Effector memory CD8-positive, alpha-beta T cell (primary cell): ENCODE measurements at regions not wholly inside any gene's neighbourhood (a gene's known extent, or its start where the extent isn't known, plus 50 kb on each side); places are given as distances from the start of the nearest gene placed in this dataset.

Experiments used
- ATAC-seq: fragments of 150-1000 bp; cut with Tn5 transposase; replicated peaks from 2 replicates; pipeline ENCODE4 v1.10.0; 2021; ENCODE audit warnings: mild to moderate bottlenecking, moderate library complexity
- DNase-seq, 3 experiments: peaks; one replicate each; pipeline ENCODE4 v3.0.0; 2021
- H3K27ac Mint-ChIP-seq, 2 donors: one replicate each; pipeline ENCODE4 v1.8.0; 2022; ENCODE audit warnings: mild to moderate bottlenecking in 2 of 2, mixed read lengths in 2 of 2, moderate library complexity in 2 of 2
- H3K27me3 Mint-ChIP-seq, 2 donors: one replicate each; pipeline ENCODE4 v1.8.0; 2022; ENCODE audit warnings: mixed read lengths in 2 of 2
- H3K36me3 Mint-ChIP-seq: one replicate; pipeline ENCODE4 v1.8.0; 2022; ENCODE audit warnings: mild to moderate bottlenecking, moderate library complexity, mixed read lengths; ENCODE audit not compliant: insufficient read depth
- H3K4me1 Mint-ChIP-seq, 2 donors: one replicate each; pipeline ENCODE4 v1.8.0; 2022; ENCODE audit warnings: low read depth in 2 of 2, mixed read lengths in 2 of 2
- H3K4me3 Mint-ChIP-seq, 2 donors: one replicate each; pipeline ENCODE4 v1.8.0; 2022; ENCODE audit warnings: mild to moderate bottlenecking in 2 of 2, mixed read lengths in 2 of 2, moderate library complexity in 2 of 2
- H3K9me3 Mint-ChIP-seq, 2 donors: one replicate each; pipeline ENCODE4 v1.8.0; 2022; ENCODE audit warnings: mixed read lengths in 2 of 2

GRCh38 chr16:74031551-74031950 lies 265.1 kb upstream of the PSMD7 start:
- no peak for ATAC-seq
- H3K27me3 Mint-ChIP-seq = no peaks in the 10 kb centered on the region
- no peak for DNase-seq
- no peak overlapping the region for H3K27ac Mint-ChIP-seq
- H3K9me3 Mint-ChIP-seq = no peaks in the 10 kb centered on the region
- H3K4me3 Mint-ChIP-seq = no peak overlapping the region
- H3K4me1 Mint-ChIP-seq = no peaks in the 10 kb centered on the region
- no peaks in the 10 kb centered on the region for H3K36me3 Mint-ChIP-seq

GRCh38 chr16:74030000-74030706 lies 266.5 kb upstream of the PSMD7 start:
- ATAC-seq (no peak), DNase-seq (no peak)
- Mint-ChIP-seq H3K9me3 (no peaks in the 10 kb centered on the region), H3K27ac (no peak overlapping the region), H3K36me3 (no peaks in the 10 kb centered on the region), H3K4me3 (no peak overlapping the region), H3K27me3 (no peaks in the 10 kb centered on the region), H3K4me1 (no peaks in the 10 kb centered on the region)

- DNase-seq = no peak
- Mint-ChIP-seq H3K4me3 (no peak overlapping the region), H3K27ac (no peak overlapping the region), H3K9me3 (no peaks in the 10 kb centered on the region), H3K27me3 (no peaks in the 10 kb centered on the region), H3K4me1 (no peaks in the 10 kb centered on the region), H3K36me3 (no peaks in the 10 kb centered on the region)
- ATAC-seq = no peak
These were observed 267.4 kb upstream of the PSMD7 start for GRCh38 chr16:74029115-74029792.

- Mint-ChIP-seq H3K4me3 (no peak overlapping the region), H3K27ac (no peak overlapping the region), H3K27me3 (no peaks in the 10 kb centered on the region), H3K4me1 (no peaks in the 10 kb centered on the region), H3K36me3 (no peaks in the 10 kb centered on the region), H3K9me3 (peaks cover 0 to 2% of the 10 kb centered on the region in 2 donors)
- ATAC-seq (no peak), DNase-seq (no peak)
These were observed 270.0 kb upstream of the PSMD7 start for GRCh38 chr16:74026373-74027281.

GRCh38 chr16:74024953-74025352 lies 271.7 kb upstream of the PSMD7 start:
- no peak overlapping the region for H3K4me3 Mint-ChIP-seq
- no peak overlapping the region for H3K27ac Mint-ChIP-seq
- DNase-seq = no peak
- no peaks in the 10 kb centered on the region for H3K27me3 Mint-ChIP-seq
- H3K4me1 Mint-ChIP-seq = no peaks in the 10 kb centered on the region
- ATAC-seq = no peak
- no peaks in the 10 kb centered on the region for H3K36me3 Mint-ChIP-seq
- peaks cover 0 to 2% of the 10 kb centered on the region in 2 donors for H3K9me3 Mint-ChIP-seq

GRCh38 chr16:74020095-74020670 lies 276.4 kb upstream of the PSMD7 start:
- no peak for DNase-seq
- Mint-ChIP-seq H3K4me1 (no peaks in the 10 kb centered on the region), H3K36me3 (no peaks in the 10 kb centered on the region), H3K27me3 (no peaks in the 10 kb centered on the region), H3K27ac (no peak overlapping the region), H3K9me3 (peaks cover 2 to 3% of the 10 kb centered on the region in 2 donors), H3K4me3 (no peak overlapping the region)
- ATAC-seq = no peak

GRCh38 chr16:74019612-74020011 lies 277.0 kb upstream of the PSMD7 start:
- Mint-ChIP-seq H3K9me3 (peaks cover 2 to 7% of the 10 kb centered on the region in 2 donors), H3K36me3 (no peaks in the 10 kb centered on the region), H3K27ac (no peak overlapping the region), H3K4me1 (no peaks in the 10 kb centered on the region), H3K4me3 (no peak overlapping the region), H3K27me3 (no peaks in the 10 kb centered on the region)
- DNase-seq (no peak), ATAC-seq (no peak)

GRCh38 chr16:74015953-74016352 lies 280.7 kb upstream of the PSMD7 start:
- no peak overlapping the region for H3K27ac Mint-ChIP-seq
- H3K9me3 Mint-ChIP-seq = peaks cover 4 to 7% of the 10 kb centered on the region in 2 donors
- ATAC-seq (no peak), DNase-seq (no peak)
- no peaks in the 10 kb centered on the region for H3K4me1 Mint-ChIP-seq
- no peaks in the 10 kb centered on the region for H3K27me3 Mint-ChIP-seq
- no peaks in the 10 kb centered on the region for H3K36me3 Mint-ChIP-seq
- H3K4me3 Mint-ChIP-seq = no peak overlapping the region

- ATAC-seq (no peak), DNase-seq (no peak)
- no peak overlapping the region for H3K27ac Mint-ChIP-seq
- no peaks in the 10 kb centered on the region for H3K36me3 Mint-ChIP-seq
- H3K4me3 Mint-ChIP-seq = no peak overlapping the region
- H3K27me3 Mint-ChIP-seq = no peaks in the 10 kb centered on the region
- H3K4me1 Mint-ChIP-seq = no peaks in the 10 kb centered on the region
- peaks cover 0 to 2% of the 10 kb centered on the region in 2 donors for H3K9me3 Mint-ChIP-seq
These were observed 297.9 kb upstream of the PSMD7 start for GRCh38 chr16:73998707-73999106.

- H3K27me3 Mint-ChIP-seq = no peaks in the 10 kb centered on the region
- no peaks in the 10 kb centered on the region for H3K36me3 Mint-ChIP-seq
- H3K27ac Mint-ChIP-seq = no peak overlapping the region
- DNase-seq (no peak), ATAC-seq (no peak)
- H3K4me1 Mint-ChIP-seq = no peaks in the 10 kb centered on the region
- peaks cover 0 to 2% of the 10 kb centered on the region in 2 donors for H3K9me3 Mint-ChIP-seq
- no peak overlapping the region for H3K4me3 Mint-ChIP-seq
These were observed 298.6 kb upstream of the PSMD7 start for GRCh38 chr16:73997971-73998370.

- H3K4me3 Mint-ChIP-seq = no peak overlapping the region
- ATAC-seq = no peak
- peaks cover 0 to 2% of the 10 kb centered on the region in 2 donors for H3K9me3 Mint-ChIP-seq
These were observed 299.3 kb upstream of the PSMD7 start for GRCh38 chr16:73997340-73997711.

GRCh38 chr16:73996624-73997339 lies 299.8 kb upstream of the PSMD7 start:
- Mint-ChIP-seq H3K27me3 (no peaks in the 10 kb centered on the region), H3K36me3 (no peaks in the 10 kb centered on the region), H3K9me3 (peaks cover 0 to 2% of the 10 kb centered on the region in 2 donors), H3K4me1 (no peaks in the 10 kb centered on the region), H3K4me3 (no peak overlapping the region), H3K27ac (no peak overlapping the region)
- DNase-seq (no peak), ATAC-seq (no peak)

More at GRCh38 chr16:73997340-73997711, 299.3 kb upstream of the PSMD7 start:
- no peak overlapping the region for H3K27ac Mint-ChIP-seq
- no peaks in the 10 kb centered on the region for H3K4me1 Mint-ChIP-seq
- H3K36me3 Mint-ChIP-seq = no peaks in the 10 kb centered on the region
- DNase-seq = no peak
- no peaks in the 10 kb centered on the region for H3K27me3 Mint-ChIP-seq

GRCh38 chr16:73993878-73994277 lies 302.7 kb upstream of the PSMD7 start:
- no peak overlapping the region for H3K27ac Mint-ChIP-seq
- no peaks in the 10 kb centered on the region for H3K36me3 Mint-ChIP-seq
- no peak for DNase-seq
- no peaks in the 10 kb centered on the region for H3K4me1 Mint-ChIP-seq
- H3K27me3 Mint-ChIP-seq = no peaks in the 10 kb centered on the region
- no peaks in the 10 kb centered on the region for H3K9me3 Mint-ChIP-seq
- no peak overlapping the region for H3K4me3 Mint-ChIP-seq
- no peak for ATAC-seq
